ENCODE measurements at regions not wholly inside any gene's neighbourhood (a gene's known extent, or its start where the extent isn't known, plus 50 kb on each side); places are given as distances from the start of the nearest gene placed in this dataset.
A peak's percentile ranks its signal among the peaks of the same experiment; 100 is the strongest.

- DNase-seq (ENCODE audit: low read depth): no peak
- H3K4me3 ChIP-seq (ENCODE audit: low read depth, low read length): no peak overlapping the region
- no peak for TF ChIP-seq CTCF (IDR thresholded peaks at IDR 0.05; ENCODE audit: control insufficient read depth, extremely low read depth, insufficient read depth)
These were observed 133.0 kb downstream of the ZDHHC21 start for GRCh38 chr9:14560194-14560593.

GRCh38 chr9:14554886-14555285, 138.3 kb downstream of the ZDHHC21 start:
- no peak overlapping the region for H3K4me3 ChIP-seq (ENCODE audit: low read depth, low read length)
- no peak for TF ChIP-seq CTCF (IDR thresholded peaks at IDR 0.05; ENCODE audit: control insufficient read depth, extremely low read depth, insufficient read depth)
- no peak for DNase-seq (ENCODE audit: low read depth)

- no peak for DNase-seq (ENCODE audit: low read depth)
- TF ChIP-seq CTCF (IDR thresholded peaks at IDR 0.05; ENCODE audit: control insufficient read depth, extremely low read depth, insufficient read depth): 0 out of 2 replicates have a peak, but pooled peaks have one; percentile 1
- H3K4me3 ChIP-seq (ENCODE audit: low read depth, low read length): no peak overlapping the region
These were observed 145.8 kb downstream of the ZDHHC21 start for GRCh38 chr9:14547245-14548060.

- H3K4me3 ChIP-seq (ENCODE audit: low read depth, low read length): no peak overlapping the region
- no peak for DNase-seq (ENCODE audit: low read depth)
- TF ChIP-seq CTCF (IDR thresholded peaks at IDR 0.05; ENCODE audit: control insufficient read depth, extremely low read depth, insufficient read depth): no peak
These were observed 146.5 kb downstream of the ZDHHC21 start for GRCh38 chr9:14546693-14547092.

GRCh38 chr9:14542071-14542470, 151.2 kb downstream of the ZDHHC21 start:
- no peak overlapping the region for H3K4me3 ChIP-seq (ENCODE audit: low read depth, low read length)
- no peak for TF ChIP-seq CTCF (IDR thresholded peaks at IDR 0.05; ENCODE audit: control insufficient read depth, extremely low read depth, insufficient read depth)
- no peak for DNase-seq (ENCODE audit: low read depth)

- no peak for DNase-seq (ENCODE audit: low read depth)
- no peak overlapping the region for H3K4me3 ChIP-seq (ENCODE audit: low read depth, low read length)
- no peak for TF ChIP-seq CTCF (IDR thresholded peaks at IDR 0.05; ENCODE audit: control insufficient read depth, extremely low read depth, insufficient read depth)
These were observed 154.7 kb downstream of the ZDHHC21 start for GRCh38 chr9:14538526-14538925.
